ENCODE measurements at regions not wholly inside any gene's neighbourhood (a gene's known extent, or its start where the extent isn't known, plus 50 kb on each side); places are given as distances from the start of the nearest gene placed in this dataset.

DNA sequence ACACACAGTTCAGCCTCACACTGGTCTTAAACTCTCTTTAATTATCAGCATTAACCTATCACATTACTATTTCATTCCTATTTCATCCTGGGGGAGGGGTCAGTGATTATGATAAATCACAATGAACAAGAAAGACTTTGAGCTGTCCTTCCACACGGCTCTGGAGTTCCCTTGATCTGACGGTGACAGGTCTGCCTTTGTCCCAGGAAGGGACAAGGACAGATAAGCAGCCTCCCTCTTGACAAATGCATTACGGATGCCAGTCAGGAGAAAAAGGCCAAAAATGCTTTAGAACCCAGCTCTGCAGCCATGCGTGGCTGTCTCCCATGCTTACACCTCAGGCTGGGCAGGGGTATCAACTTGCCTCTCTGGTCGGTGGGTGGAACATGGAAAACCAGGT is 281.7 kb downstream of the BCL11A start:
- Histone ChIP-seq H3F3A (ENCODE audit: insufficient read depth) (no peaks in the 10 kb centered on the region), H3K4me1 (ENCODE audit: insufficient read depth) (no peaks in the 10 kb centered on the region), H4K20me1 (ENCODE audit: insufficient read depth) (no peaks in the 10 kb centered on the region), H3K9ac (no peak overlapping the region), H3K9me3 (ENCODE audit: low read depth) (no peaks in the 10 kb centered on the region), H3K4me2 (ENCODE audit: unreplicated experiment) (no peak overlapping the region), H3K27me3 (replicated peaks; ENCODE audit: insufficient read depth) (no peaks in the 10 kb centered on the region), H3K4me3 (no peak overlapping the region), H3K79me2 (ENCODE audit: insufficient read depth) (no peaks in the 10 kb centered on the region), H3K9me2 (ENCODE audit: insufficient read depth) (no peaks in the 10 kb centered on the region), H3K36me3 (ENCODE audit: low read depth) (no peaks in the 10 kb centered on the region), H3K27ac (no peak overlapping the region), H2AFZ (no peak overlapping the region)
- DNase-seq = no peak
- no peak for TF ChIP-seq EZH2 (IDR thresholded peaks at IDR 0.05; ENCODE audit: insufficient read depth, poor library complexity, severe bottlenecking)
- no peak for TF ChIP-seq EZH2phosphoT487 (IDR thresholded peaks at IDR 0.05; ENCODE audit: insufficient read depth, low read depth)
- in situ Hi-C loops (cut with MboI) = no loop called here
- WGBS, 2 experiments (ENCODE audit: low coverage in 1 of 2, low lambda C conversion rate in 2 of 2, missing lambda C conversion rate in 2 of 2) = 45 to 49% methylated on average over 5 of the region's 5 CpGs

DNA sequence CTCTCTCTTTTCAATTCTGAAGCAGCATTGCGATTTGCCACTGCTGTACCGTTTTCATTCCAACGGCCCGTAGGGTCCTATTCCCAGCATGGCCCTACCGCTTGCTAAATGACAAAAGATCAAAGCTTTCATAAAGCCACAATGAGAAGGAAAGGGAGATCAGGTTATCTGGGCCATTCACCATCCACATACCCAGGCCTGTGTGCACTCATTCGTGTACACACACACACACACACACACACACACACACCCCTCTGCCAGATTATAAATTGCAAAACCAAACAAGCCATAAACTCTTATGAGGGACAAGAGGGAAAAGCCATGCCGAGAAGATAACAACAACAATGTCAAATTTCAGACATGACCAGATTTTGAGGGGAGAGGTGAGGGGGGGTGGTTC is 282.3 kb downstream of the BCL11A start:
- H3K79me2 ChIP-seq (ENCODE audit: insufficient read depth) = no peaks in the 10 kb centered on the region
- H4K20me1 ChIP-seq (ENCODE audit: insufficient read depth) = no peaks in the 10 kb centered on the region
- H3K4me3 ChIP-seq = no peak overlapping the region
- 56 to 57% methylated on average over 7 of the region's 7 CpGs for WGBS, 2 experiments (ENCODE audit: low coverage in 1 of 2, low lambda C conversion rate in 2 of 2, missing lambda C conversion rate in 2 of 2)
- no peaks in the 10 kb centered on the region for H3K36me3 ChIP-seq (ENCODE audit: low read depth)
- H3K9me2 ChIP-seq (ENCODE audit: insufficient read depth) = no peaks in the 10 kb centered on the region
- H3F3A ChIP-seq (ENCODE audit: insufficient read depth) = no peaks in the 10 kb centered on the region
- no peak for TF ChIP-seq EZH2 (IDR thresholded peaks at IDR 0.05; ENCODE audit: insufficient read depth, poor library complexity, severe bottlenecking)
- TF ChIP-seq EZH2phosphoT487 (IDR thresholded peaks at IDR 0.05; ENCODE audit: insufficient read depth, low read depth) = no peak
- H3K9ac ChIP-seq = no peak overlapping the region
- H2AFZ ChIP-seq = no peak overlapping the region
- H3K27me3 ChIP-seq (replicated peaks; ENCODE audit: insufficient read depth) = no peaks in the 10 kb centered on the region
- H3K4me2 ChIP-seq (ENCODE audit: unreplicated experiment) = no peak overlapping the region
- in situ Hi-C loops (cut with MboI) = no loop called here
- no peak for DNase-seq
- no peak overlapping the region for H3K27ac ChIP-seq
- H3K9me3 ChIP-seq (ENCODE audit: low read depth) = no peaks in the 10 kb centered on the region
- no peaks in the 10 kb centered on the region for H3K4me1 ChIP-seq (ENCODE audit: insufficient read depth)

DNA sequence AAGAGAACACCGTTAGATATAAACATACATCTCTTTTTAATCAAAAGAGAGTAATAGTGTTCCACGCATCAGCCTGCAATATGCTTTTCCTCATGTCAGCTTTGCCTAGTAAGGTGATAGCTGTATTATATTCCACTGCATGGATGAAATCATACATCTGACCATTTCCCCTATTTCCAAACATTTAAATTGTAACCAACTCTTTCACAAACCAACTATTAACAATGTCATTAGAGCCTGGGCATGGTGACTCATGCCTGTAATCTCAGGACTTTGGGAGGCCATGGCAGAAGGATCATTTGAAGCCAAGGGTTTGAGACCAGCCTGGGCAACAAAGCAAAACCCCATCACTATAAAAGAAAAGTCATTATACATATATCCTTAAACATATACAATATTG is 284.8 kb downstream of the BCL11A start:
- Histone ChIP-seq H3K9me3 (ENCODE audit: low read depth) (no peaks in the 10 kb centered on the region), H4K20me1 (ENCODE audit: insufficient read depth) (no peaks in the 10 kb centered on the region), H3K4me2 (ENCODE audit: unreplicated experiment) (no peak overlapping the region), H3K9me2 (ENCODE audit: insufficient read depth) (no peaks in the 10 kb centered on the region), H3K36me3 (ENCODE audit: low read depth) (no peaks in the 10 kb centered on the region), H3K79me2 (ENCODE audit: insufficient read depth) (no peaks in the 10 kb centered on the region), H2AFZ (no peak overlapping the region), H3K27ac (no peak overlapping the region), H3K4me3 (no peak overlapping the region), H3K27me3 (replicated peaks; ENCODE audit: insufficient read depth) (no peaks in the 10 kb centered on the region), H3K9ac (no peak overlapping the region), H3K4me1 (ENCODE audit: insufficient read depth) (no peaks in the 10 kb centered on the region), H3F3A (ENCODE audit: insufficient read depth) (no peaks in the 10 kb centered on the region)
- no peak for TF ChIP-seq EZH2phosphoT487 (IDR thresholded peaks at IDR 0.05; ENCODE audit: insufficient read depth, low read depth)
- no peak for TF ChIP-seq EZH2 (IDR thresholded peaks at IDR 0.05; ENCODE audit: insufficient read depth, poor library complexity, severe bottlenecking)
- WGBS, 2 experiments (ENCODE audit: low coverage in 1 of 2, low lambda C conversion rate in 2 of 2, missing lambda C conversion rate in 2 of 2) = 70 to 72% methylated on average over 2 of the region's 2 CpGs
- in situ Hi-C loops (cut with MboI) = no loop called here
- no peak for DNase-seq

DNA sequence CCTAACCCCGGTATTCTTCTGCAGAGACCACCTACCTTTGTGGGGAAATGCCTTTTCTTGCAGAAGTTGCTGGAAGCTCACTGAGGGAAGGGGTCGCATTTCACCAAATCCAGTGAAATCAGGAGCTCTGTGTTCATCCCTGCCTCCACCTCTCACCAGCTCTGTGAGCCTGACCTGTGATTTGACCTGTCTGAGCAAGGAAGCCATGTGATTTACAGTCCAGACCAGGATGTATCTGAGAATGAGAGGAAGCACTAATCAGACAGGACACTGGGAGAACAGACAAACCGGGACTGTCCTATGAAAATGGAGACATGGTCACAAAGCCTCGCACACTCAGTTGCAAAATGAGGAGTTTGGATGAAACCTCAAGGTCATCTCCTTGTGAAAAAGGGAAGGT is 285.4 kb downstream of the BCL11A start:
- Histone ChIP-seq H3K79me2 (ENCODE audit: insufficient read depth) (no peaks in the 10 kb centered on the region), H3K9me2 (ENCODE audit: insufficient read depth) (no peaks in the 10 kb centered on the region), H2AFZ (no peak overlapping the region), H3K9ac (no peak overlapping the region), H3K36me3 (ENCODE audit: low read depth) (no peaks in the 10 kb centered on the region), H3K4me3 (no peak overlapping the region), H3K4me1 (ENCODE audit: insufficient read depth) (no peaks in the 10 kb centered on the region), H4K20me1 (ENCODE audit: insufficient read depth) (no peaks in the 10 kb centered on the region), H3K27me3 (replicated peaks; ENCODE audit: insufficient read depth) (no peaks in the 10 kb centered on the region), H3F3A (ENCODE audit: insufficient read depth) (no peaks in the 10 kb centered on the region), H3K4me2 (ENCODE audit: unreplicated experiment) (no peak overlapping the region), H3K9me3 (ENCODE audit: low read depth) (no peaks in the 10 kb centered on the region), H3K27ac (no peak overlapping the region)
- WGBS, 2 experiments (ENCODE audit: low coverage in 1 of 2, low lambda C conversion rate in 2 of 2, missing lambda C conversion rate in 2 of 2) = 45 to 57% methylated on average over 4 of the region's 4 CpGs
- DNase-seq = no peak
- in situ Hi-C loops (cut with MboI) = no loop called here
- TF ChIP-seq EZH2phosphoT487 (IDR thresholded peaks at IDR 0.05; ENCODE audit: insufficient read depth, low read depth) (no peak), EZH2 (IDR thresholded peaks at IDR 0.05; ENCODE audit: insufficient read depth, poor library complexity, severe bottlenecking) (no peak)

DNA sequence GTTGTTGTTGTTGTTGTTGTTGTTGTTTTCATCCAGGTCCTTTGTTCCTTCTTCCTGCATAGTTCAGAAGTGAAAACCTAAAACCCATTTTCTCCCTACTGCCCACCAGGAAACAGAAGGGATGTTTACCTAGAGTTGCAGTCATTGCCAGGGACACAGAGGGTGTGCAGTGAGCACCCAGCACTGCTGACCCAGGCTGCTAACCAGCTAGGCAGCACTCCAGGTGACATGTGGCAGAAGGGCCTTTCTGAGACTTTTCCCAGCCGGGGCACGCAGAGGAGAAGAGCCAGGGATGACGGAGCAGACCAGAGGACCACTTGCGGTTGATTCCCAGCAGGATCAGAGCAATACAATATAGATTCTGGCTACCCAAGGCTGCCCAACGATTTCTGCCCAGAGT is 286.3 kb downstream of the BCL11A start:
- H3K27me3 ChIP-seq (replicated peaks; ENCODE audit: insufficient read depth) = no peaks in the 10 kb centered on the region
- no peak for TF ChIP-seq EZH2 (IDR thresholded peaks at IDR 0.05; ENCODE audit: insufficient read depth, poor library complexity, severe bottlenecking)
- no peak for TF ChIP-seq EZH2phosphoT487 (IDR thresholded peaks at IDR 0.05; ENCODE audit: insufficient read depth, low read depth)
- H4K20me1 ChIP-seq (ENCODE audit: insufficient read depth) = no peaks in the 10 kb centered on the region
- H3K4me3 ChIP-seq = no peak overlapping the region
- no peaks in the 10 kb centered on the region for H3K9me2 ChIP-seq (ENCODE audit: insufficient read depth)
- H2AFZ ChIP-seq = no peak overlapping the region
- no peaks in the 10 kb centered on the region for H3F3A ChIP-seq (ENCODE audit: insufficient read depth)
- H3K79me2 ChIP-seq (ENCODE audit: insufficient read depth) = no peaks in the 10 kb centered on the region
- no peak overlapping the region for H3K27ac ChIP-seq
- H3K9ac ChIP-seq = no peak overlapping the region
- in situ Hi-C loops (cut with MboI) = no loop called here
- H3K4me2 ChIP-seq (ENCODE audit: unreplicated experiment) = no peak overlapping the region
- DNase-seq = no peak
- H3K4me1 ChIP-seq (ENCODE audit: insufficient read depth) = no peaks in the 10 kb centered on the region
- no peaks in the 10 kb centered on the region for H3K9me3 ChIP-seq (ENCODE audit: low read depth)
- 74 to 81% methylated on average over 5 of the region's 5 CpGs for WGBS, 2 experiments (ENCODE audit: low coverage in 1 of 2, low lambda C conversion rate in 2 of 2, missing lambda C conversion rate in 2 of 2)
- H3K36me3 ChIP-seq (ENCODE audit: low read depth) = no peaks in the 10 kb centered on the region

Data from GM23248 (cell line).